Astrocyte (in vitro differentiated cells and primary cell): ENCODE measurements at regions not wholly inside any gene's neighbourhood (a gene's known extent, or its start where the extent isn't known, plus 50 kb on each side); places are given as distances from the start of the nearest gene placed in this dataset.

Source experiments
- DNase-seq: peaks from one replicate; pipeline ENCODE4 v3.0.0-alpha.2; 2010; ENCODE audit warnings: low read depth
- FAIRE-seq: peaks from 2 replicates; lab custom pipeline; 2011; peaks lifted over from hg19 to GRCh38; lab: Jason Lieb, UNC
- H2AFZ ChIP-seq: 2 replicates; pipeline ENCODE4 v1.6.0; 2012; ENCODE audit warnings: low read depth, low read length, inconsistent platforms
- H3K27ac ChIP-seq: 2 replicates; pipeline ENCODE4 v1.5.1; 2011; ENCODE audit warnings: low read depth, low read length, inconsistent platforms
- H3K27me3 ChIP-seq: 2 replicates; pipeline ENCODE4 v1.6.0; 2011; ENCODE audit warnings: low read length, inconsistent platforms; ENCODE audit not compliant: insufficient read depth
- H3K36me3 ChIP-seq: 2 replicates; pipeline ENCODE4 v1.5.1; 2011; ENCODE audit warnings: low read length, inconsistent platforms; ENCODE audit not compliant: insufficient read depth
- H3K4me1 ChIP-seq: 2 replicates; pipeline ENCODE4 v1.5.1; 2011; ENCODE audit warnings: low read length, inconsistent platforms; ENCODE audit not compliant: insufficient read depth
- H3K4me2 ChIP-seq: 2 replicates; pipeline ENCODE4 v1.6.0; 2012; ENCODE audit warnings: low read length, inconsistent platforms
- H3K4me3 ChIP-seq: 2 replicates; pipeline ENCODE4 v1.5.1; 2011; ENCODE audit warnings: low read depth, mild to moderate bottlenecking, low read length, inconsistent platforms; ENCODE audit not compliant: insufficient read depth
- H3K79me2 ChIP-seq: 2 replicates; pipeline ENCODE4 v1.6.0; 2012; ENCODE audit warnings: mild to moderate bottlenecking, low read length, inconsistent platforms; ENCODE audit not compliant: insufficient read depth
- H3K9ac ChIP-seq: 2 replicates; pipeline ENCODE4 v1.6.0; 2012; ENCODE audit warnings: mild to moderate bottlenecking, low read length, inconsistent platforms
- H3K9me3 ChIP-seq: 2 replicates; pipeline ENCODE4 v1.5.1; 2012; ENCODE audit warnings: low read depth, mild to moderate bottlenecking, low read length, inconsistent platforms; ENCODE audit not compliant: insufficient read depth
- H4K20me1 ChIP-seq: 2 replicates; pipeline ENCODE4 v1.6.0; 2012; ENCODE audit warnings: low read length, inconsistent platforms; ENCODE audit not compliant: insufficient read depth
- H3K27ac Mint-ChIP-seq: one replicate; pipeline ENCODE4 v1.8.0; 2021; ENCODE audit warnings: mild to moderate bottlenecking, mixed read lengths; ENCODE audit not compliant: unreplicated experiment
- H3K27me3 Mint-ChIP-seq: one replicate; pipeline ENCODE4 v1.8.0; 2021; ENCODE audit warnings: low read depth, mixed read lengths; ENCODE audit not compliant: unreplicated experiment
- H3K36me3 Mint-ChIP-seq: one replicate; pipeline ENCODE4 v1.8.0; 2021; ENCODE audit warnings: low read depth, mixed read lengths; ENCODE audit not compliant: unreplicated experiment
- H3K4me1 Mint-ChIP-seq: one replicate; pipeline ENCODE4 v1.8.0; 2021; ENCODE audit warnings: low read depth, mixed read lengths; ENCODE audit not compliant: unreplicated experiment
- H3K4me3 Mint-ChIP-seq: one replicate; pipeline ENCODE4 v1.8.0; 2021; ENCODE audit warnings: mild to moderate bottlenecking, moderate library complexity, mixed read lengths; ENCODE audit not compliant: unreplicated experiment
- H3K9me3 Mint-ChIP-seq: one replicate; pipeline ENCODE4 v1.8.0; 2021; ENCODE audit warnings: mild to moderate bottlenecking, mixed read lengths; ENCODE audit not compliant: unreplicated experiment
- EZH2 ChIP-seq: IDR thresholded peaks from 2 replicates; pipeline ENCODE4 v1.6.1; 2012; ENCODE audit warnings: mild to moderate bottlenecking, low read length, inconsistent platforms; ENCODE audit not compliant: insufficient read depth
- TF ChIP-seq, protein P1 (sequence below): IDR thresholded peaks from 2 replicates; pipeline ENCODE4 v1.5.1; 2011; ENCODE audit warnings: low read depth, mild to moderate bottlenecking, inconsistent platforms, low read length, moderate library complexity; ENCODE audit not compliant: insufficient read depth

DNA sequence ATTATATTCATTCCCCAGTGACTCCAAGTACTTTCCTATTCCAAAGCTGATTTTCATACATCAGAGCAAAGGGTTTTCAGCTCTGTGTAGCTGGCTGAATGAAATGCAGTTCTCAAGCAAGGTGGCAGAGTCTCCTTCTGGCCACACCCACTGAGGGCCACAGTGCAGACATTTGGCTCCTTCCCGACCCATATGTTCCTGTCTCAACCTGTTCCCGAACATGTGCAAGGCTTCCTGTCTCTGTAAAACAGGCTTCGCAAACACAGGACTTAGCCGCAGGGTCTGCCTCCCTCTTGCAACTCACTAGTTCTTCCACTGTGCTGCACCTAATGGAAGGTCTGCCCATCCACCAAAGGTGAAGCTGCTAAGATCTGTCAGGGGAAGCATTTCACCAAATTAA is 249.2 kb downstream of the MID1IP1 start:
- Histone ChIP-seq H3K27me3 (no peaks in the 10 kb centered on the region), H3K4me2 (no peak overlapping the region), H3K9ac (no peak overlapping the region), H3K4me1 (no peaks in the 10 kb centered on the region), H3K27ac (no peak overlapping the region), H3K79me2 (no peaks in the 10 kb centered on the region), H3K36me3 (no peaks in the 10 kb centered on the region), H3K9me3 (no peaks in the 10 kb centered on the region), H2AFZ (no peak overlapping the region), H4K20me1 (no peaks in the 10 kb centered on the region), H3K4me3 (no peak overlapping the region)
- no peak overlapping the region for H3K27ac Mint-ChIP-seq
- no peak for TF ChIP-seq EZH2
- TF ChIP-seq, protein P1, sequence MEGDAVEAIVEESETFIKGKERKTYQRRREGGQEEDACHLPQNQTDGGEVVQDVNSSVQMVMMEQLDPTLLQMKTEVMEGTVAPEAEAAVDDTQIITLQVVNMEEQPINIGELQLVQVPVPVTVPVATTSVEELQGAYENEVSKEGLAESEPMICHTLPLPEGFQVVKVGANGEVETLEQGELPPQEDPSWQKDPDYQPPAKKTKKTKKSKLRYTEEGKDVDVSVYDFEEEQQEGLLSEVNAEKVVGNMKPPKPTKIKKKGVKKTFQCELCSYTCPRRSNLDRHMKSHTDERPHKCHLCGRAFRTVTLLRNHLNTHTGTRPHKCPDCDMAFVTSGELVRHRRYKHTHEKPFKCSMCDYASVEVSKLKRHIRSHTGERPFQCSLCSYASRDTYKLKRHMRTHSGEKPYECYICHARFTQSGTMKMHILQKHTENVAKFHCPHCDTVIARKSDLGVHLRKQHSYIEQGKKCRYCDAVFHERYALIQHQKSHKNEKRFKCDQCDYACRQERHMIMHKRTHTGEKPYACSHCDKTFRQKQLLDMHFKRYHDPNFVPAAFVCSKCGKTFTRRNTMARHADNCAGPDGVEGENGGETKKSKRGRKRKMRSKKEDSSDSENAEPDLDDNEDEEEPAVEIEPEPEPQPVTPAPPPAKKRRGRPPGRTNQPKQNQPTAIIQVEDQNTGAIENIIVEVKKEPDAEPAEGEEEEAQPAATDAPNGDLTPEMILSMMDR = no peak
- no peak overlapping the region for H3K4me3 Mint-ChIP-seq
- FAIRE-seq = peak; percentile 49
- no peaks in the 10 kb centered on the region for H3K4me1 Mint-ChIP-seq
- no peak for DNase-seq
- no peaks in the 10 kb centered on the region for H3K36me3 Mint-ChIP-seq
- H3K27me3 Mint-ChIP-seq = peaks cover 10% of the 10 kb centered on the region
- H3K9me3 Mint-ChIP-seq = peaks cover 5% of the 10 kb centered on the region

DNA sequence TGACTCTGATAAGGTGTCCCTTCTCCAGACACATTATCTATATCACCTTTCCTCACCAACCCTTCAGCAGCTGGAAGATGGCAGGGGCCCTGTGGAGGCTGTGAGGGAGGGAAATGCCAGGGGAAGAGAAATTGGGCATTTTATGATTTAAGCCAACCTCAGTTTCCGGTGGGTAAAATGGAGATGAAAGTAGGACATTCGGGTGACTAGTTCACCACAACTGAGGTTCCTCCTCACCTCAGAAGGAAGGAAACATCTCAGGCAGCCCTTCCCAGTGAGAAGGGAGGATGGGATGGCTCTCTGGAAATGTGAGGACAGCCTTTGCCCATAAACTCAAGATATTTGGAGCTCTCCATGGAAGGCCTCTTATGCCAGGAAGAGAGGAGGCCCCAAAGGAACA is 251.5 kb downstream of the MID1IP1 start:
- Histone ChIP-seq H3K4me2 (no peak overlapping the region), H3K9me3 (no peaks in the 10 kb centered on the region), H3K27ac (no peak overlapping the region), H3K4me3 (no peak overlapping the region), H2AFZ (no peak overlapping the region), H4K20me1 (no peaks in the 10 kb centered on the region), H3K27me3 (no peaks in the 10 kb centered on the region), H3K79me2 (no peaks in the 10 kb centered on the region), H3K36me3 (no peaks in the 10 kb centered on the region), H3K9ac (no peak overlapping the region), H3K4me1 (no peaks in the 10 kb centered on the region)
- no peaks in the 10 kb centered on the region for H3K4me1 Mint-ChIP-seq
- no peak overlapping the region for H3K27ac Mint-ChIP-seq
- no peak overlapping the region for H3K4me3 Mint-ChIP-seq
- H3K36me3 Mint-ChIP-seq = no peaks in the 10 kb centered on the region
- FAIRE-seq = no peak
- TF ChIP-seq, protein P1 = no peak
- no peak for TF ChIP-seq EZH2
- H3K27me3 Mint-ChIP-seq = peaks cover 6% of the 10 kb centered on the region
- H3K9me3 Mint-ChIP-seq = peaks cover 9% of the 10 kb centered on the region
- no peak for DNase-seq

DNA sequence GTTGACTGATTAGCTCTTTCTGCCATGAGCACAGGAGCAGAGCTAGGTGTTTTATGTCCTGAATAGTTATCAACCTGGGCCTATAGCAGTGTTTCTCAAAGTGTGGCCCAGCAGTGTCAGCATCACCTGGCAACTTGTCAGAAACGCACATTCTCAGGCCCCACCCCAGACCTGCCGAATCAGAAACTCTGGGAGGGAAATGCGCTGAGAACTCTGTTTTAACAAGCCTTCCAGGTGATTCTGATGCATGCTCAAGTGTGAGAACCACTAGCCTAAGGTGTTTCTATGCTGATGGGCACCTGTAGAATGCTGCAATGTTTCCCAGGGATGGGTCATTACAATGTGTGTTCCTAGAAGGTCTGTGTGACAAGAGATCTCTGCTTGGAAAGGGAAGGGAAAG is 257.5 kb downstream of the MID1IP1 start:
- no peak overlapping the region for H3K27ac ChIP-seq
- no peak overlapping the region for H2AFZ ChIP-seq
- no peaks in the 10 kb centered on the region for H3K79me2 ChIP-seq
- H3K9ac ChIP-seq = no peak overlapping the region
- DNase-seq (no peak), FAIRE-seq (peak; percentile 20)
- no peaks in the 10 kb centered on the region for H3K9me3 ChIP-seq
- no peaks in the 10 kb centered on the region for H3K4me1 ChIP-seq
- Mint-ChIP-seq H3K4me1 (no peaks in the 10 kb centered on the region), H3K27me3 (peaks cover 19% of the 10 kb centered on the region), H3K9me3 (peaks cover 15% of the 10 kb centered on the region), H3K36me3 (no peaks in the 10 kb centered on the region), H3K4me3 (no peak overlapping the region), H3K27ac (no peak overlapping the region)
- TF ChIP-seq, protein P1 = no peak
- no peak for TF ChIP-seq EZH2
- H3K4me3 ChIP-seq = no peak overlapping the region
- H4K20me1 ChIP-seq = no peaks in the 10 kb centered on the region
- H3K36me3 ChIP-seq = no peaks in the 10 kb centered on the region
- H3K27me3 ChIP-seq = no peaks in the 10 kb centered on the region
- H3K4me2 ChIP-seq = no peak overlapping the region
